ENCODE measurements at regions not wholly inside any gene's neighbourhood (a gene's known extent, or its start where the extent isn't known, plus 50 kb on each side); places are given as distances from the start of the nearest gene placed in this dataset.

GRCh38 chr5:30850866-30851265 lies 342.6 kb upstream of the CDH6 start:
- Histone ChIP-seq H2BK12ac (ENCODE audit: low read depth, low read length) (no peak overlapping the region), H2BK5ac (ENCODE audit: low read depth, low read length) (no peak overlapping the region), H2AK5ac (ENCODE audit: low read depth, low read length) (no peak overlapping the region), H3K4ac (replicated peaks; ENCODE audit: insufficient read length, low read depth, low read length) (no peak overlapping the region), H3K23ac (ENCODE audit: insufficient read length) (no peak overlapping the region), H2BK120ac (replicated peaks; ENCODE audit: low read depth, low read length) (no peak overlapping the region), H3K79me1 (ENCODE audit: low read depth, low read length) (no peaks in the 10 kb centered on the region), H2BK20ac (ENCODE audit: low read length) (no peak overlapping the region), H3K18ac (ENCODE audit: extremely low read depth, low read length) (no peak overlapping the region), H3K36me3 (ENCODE audit: control insufficient read depth in 2 of 4, insufficient read depth in 4 of 4, low read length in 3 of 4) (no peaks in the 10 kb centered on the region), H4K8ac (ENCODE audit: extremely low read depth, insufficient read depth, low read length) (no peak overlapping the region), H4K20me1 (replicated peaks in 1 of 2; ENCODE audit: control insufficient read depth in 1 of 2, insufficient read depth in 2 of 2, low read length in 2 of 2) (no peaks in the 10 kb centered on the region), H4K91ac (replicated peaks; ENCODE audit: insufficient read length, low read length) (no peak overlapping the region), H3K14ac (ENCODE audit: insufficient read length) (no peak overlapping the region), H2AFZ (ENCODE audit: low read length) (no peak overlapping the region), H3K4me1 (replicated peaks in 1 of 4; ENCODE audit: control insufficient read depth in 3 of 4, insufficient read depth in 4 of 4, low read length in 3 of 4) (no peaks in the 10 kb centered on the region), H3K4me3 (ENCODE audit: extremely low read depth in 1 of 4, insufficient read depth in 2 of 4, low read depth in 3 of 4, low read length in 4 of 4) (no peak overlapping the region), H4K5ac (ENCODE audit: insufficient read length, low read depth, low read length) (no peak overlapping the region), H3K9ac (replicated peaks in 1 of 4; ENCODE audit: extremely low read depth in 1 of 4, low read depth in 3 of 4, low read length in 3 of 4) (no peak overlapping the region), H3K79me2 (ENCODE audit: control insufficient read depth in 1 of 2, insufficient read depth in 2 of 2, low read length in 2 of 2) (no peaks in the 10 kb centered on the region), H3K9me3 (ENCODE audit: insufficient read depth in 2 of 2, low read depth in 1 of 2, low read length in 1 of 2) (no peaks in the 10 kb centered on the region), H3K27ac (ENCODE audit: low read depth, low read length) (no peak overlapping the region), H3K23me2 (ENCODE audit: low read depth, low read length) (no peaks in the 10 kb centered on the region), H3K4me2 (ENCODE audit: insufficient read depth in 1 of 2, low read depth in 2 of 2, low read length in 2 of 2) (no peak overlapping the region), H3K27me3 (replicated peaks in 1 of 4; ENCODE audit: control insufficient read depth in 3 of 4, extremely low read depth in 1 of 4, insufficient read depth in 3 of 4, low read length in 3 of 4) (no peaks in the 10 kb centered on the region), H2BK15ac (ENCODE audit: low read length) (no peak overlapping the region), H3K56ac (replicated peaks; ENCODE audit: insufficient read length, low read depth, low read length) (no peak overlapping the region)
- FAIRE-seq (no peak), DNase-seq (ENCODE audit: low read depth in 1 of 2, low spot score in 2 of 2) (no peak)
- CTCF ChIA-PET (ENCODE audit: partially characterized antibody), result no interaction called here
- no peak for TF ChIP-seq PHF8 (conservative IDR thresholded peaks at IDR 0.05; ENCODE audit: low read depth, low read length)
- no peak for TF ChIP-seq ASH2L (IDR thresholded peaks at IDR 0.05; ENCODE audit: low read length)
- no peak for TF ChIP-seq EGR1 (IDR thresholded peaks at IDR 0.05; ENCODE audit: borderline replicate concordance, low read depth, low read length)
- WGBS, 2 experiments (ENCODE audit: extremely low coverage in 1 of 2, insufficient coverage in 1 of 2, insufficient read length in 1 of 2, insufficient replicate concordance in 2 of 2, low coverage in 1 of 2, low lambda C conversion rate in 2 of 2, missing lambda C conversion rate in 1 of 2), result 97% methylated on average over 2 of the region's 2 CpGs; no CpG with 5 or more reads in 1 of the 2 experiments
- POLR2A ChIA-PET (ENCODE audit: partially characterized antibody), result no interaction called here

Data from H1 (cell line).